ENCODE measurements at regions not wholly inside any gene's neighbourhood (a gene's known extent, or its start where the extent isn't known, plus 50 kb on each side); places are given as distances from the start of the nearest gene placed in this dataset.

DNA sequence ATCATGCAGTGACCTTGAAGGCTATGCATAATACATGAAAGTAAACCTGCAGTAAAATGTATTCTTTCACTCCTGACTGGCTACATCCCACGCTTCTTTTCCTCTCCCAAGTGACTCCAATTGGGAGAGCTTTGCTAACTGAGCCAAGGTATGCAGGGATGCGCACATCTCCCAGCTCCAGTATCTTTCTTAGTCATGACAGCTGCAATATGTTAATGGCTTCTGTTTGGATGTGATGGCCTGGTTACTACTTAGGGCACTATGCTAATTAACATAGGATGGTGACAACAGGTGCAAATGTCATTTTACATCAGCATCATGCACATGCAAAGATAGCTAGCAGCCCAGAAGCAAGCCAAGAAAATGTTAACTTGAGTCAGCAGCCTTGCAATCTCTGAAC is 134.7 kb downstream of the POU4F1 start:
- ATAC-seq (ENCODE audit: poor library complexity) = no peak
- no peak overlapping the region for H3K4me3 Mint-ChIP-seq

DNA sequence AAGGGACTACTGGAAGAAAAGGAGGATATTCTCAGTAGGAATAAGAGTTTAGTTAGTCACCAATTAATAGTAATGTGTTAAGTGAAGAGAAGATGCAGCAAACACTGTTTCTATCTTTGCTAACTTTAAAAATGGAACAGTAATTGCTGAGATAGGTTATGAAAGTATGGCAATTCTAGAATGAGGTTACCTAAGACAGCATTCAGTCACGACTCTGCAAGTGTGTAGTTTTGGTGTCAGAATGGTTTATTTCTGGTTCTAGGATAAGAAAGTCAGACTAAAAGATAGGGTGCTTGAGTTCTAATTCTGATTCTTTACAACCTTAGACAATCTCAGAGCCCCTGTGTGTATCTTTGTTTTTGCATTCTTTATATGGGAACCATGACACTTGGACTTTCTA is 138.1 kb downstream of the POU4F1 start:
- Mint-ChIP-seq H3K9me3 (peaks cover 3% of the 10 kb centered on the region), H3K27ac (no peak overlapping the region), H3K36me3 (ENCODE audit: low read depth) (no peaks in the 10 kb centered on the region), H3K27me3 (peaks cover 12% of the 10 kb centered on the region), H3K4me1 (ENCODE audit: low read depth) (no peaks in the 10 kb centered on the region), H3K4me3 (no peak overlapping the region)
- DNase-seq = no peak
- ATAC-seq (ENCODE audit: poor library complexity) = no peak
- Histone ChIP-seq H3K4me3 (ENCODE audit: low read length) (no peak overlapping the region), H3K36me3 (ENCODE audit: insufficient read depth, low read length) (no peaks in the 10 kb centered on the region), H3K9me3 (ENCODE audit: control insufficient read depth in 1 of 2, insufficient read depth in 1 of 2, low read length in 2 of 2) (no peaks in the 10 kb centered on the region), H3K27ac (ENCODE audit: low read depth in 1 of 2, low read length in 2 of 2) (no peak overlapping the region), H3K27me3 (ENCODE audit: control insufficient read depth in 1 of 2, insufficient read depth in 2 of 2, low read length in 2 of 2) (no peaks in the 10 kb centered on the region), H3K4me1 (ENCODE audit: insufficient read depth, low read length) (no peaks in the 10 kb centered on the region)
- CTCF ChIA-PET = no interaction called here
- POLR2A ChIA-PET = no interaction called here
- TF ChIP-seq, protein P1, sequence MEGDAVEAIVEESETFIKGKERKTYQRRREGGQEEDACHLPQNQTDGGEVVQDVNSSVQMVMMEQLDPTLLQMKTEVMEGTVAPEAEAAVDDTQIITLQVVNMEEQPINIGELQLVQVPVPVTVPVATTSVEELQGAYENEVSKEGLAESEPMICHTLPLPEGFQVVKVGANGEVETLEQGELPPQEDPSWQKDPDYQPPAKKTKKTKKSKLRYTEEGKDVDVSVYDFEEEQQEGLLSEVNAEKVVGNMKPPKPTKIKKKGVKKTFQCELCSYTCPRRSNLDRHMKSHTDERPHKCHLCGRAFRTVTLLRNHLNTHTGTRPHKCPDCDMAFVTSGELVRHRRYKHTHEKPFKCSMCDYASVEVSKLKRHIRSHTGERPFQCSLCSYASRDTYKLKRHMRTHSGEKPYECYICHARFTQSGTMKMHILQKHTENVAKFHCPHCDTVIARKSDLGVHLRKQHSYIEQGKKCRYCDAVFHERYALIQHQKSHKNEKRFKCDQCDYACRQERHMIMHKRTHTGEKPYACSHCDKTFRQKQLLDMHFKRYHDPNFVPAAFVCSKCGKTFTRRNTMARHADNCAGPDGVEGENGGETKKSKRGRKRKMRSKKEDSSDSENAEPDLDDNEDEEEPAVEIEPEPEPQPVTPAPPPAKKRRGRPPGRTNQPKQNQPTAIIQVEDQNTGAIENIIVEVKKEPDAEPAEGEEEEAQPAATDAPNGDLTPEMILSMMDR (IDR thresholded peaks at IDR 0.05) = no peak
- intact Hi-C loops (cut with DNase I, micrococcal nuclease) = no loop called here

More for the DNA sequence above, 134.7 kb downstream of the POU4F1 start:
- DNase-seq = no peak
- H3K9me3 Mint-ChIP-seq = no peaks in the 10 kb centered on the region
- H3K4me3 ChIP-seq (ENCODE audit: low read length) = no peak overlapping the region
- H3K9me3 ChIP-seq (ENCODE audit: control insufficient read depth in 1 of 2, insufficient read depth in 1 of 2, low read length in 2 of 2) = no peaks in the 10 kb centered on the region
- no peaks in the 10 kb centered on the region for H3K36me3 ChIP-seq (ENCODE audit: insufficient read depth, low read length)
- peaks cover 17% of the 10 kb centered on the region for H3K27me3 Mint-ChIP-seq
- intact Hi-C loops (cut with DNase I, micrococcal nuclease) = no loop called here
- H3K27ac Mint-ChIP-seq = no peak overlapping the region
- no peaks in the 10 kb centered on the region for H3K4me1 ChIP-seq (ENCODE audit: insufficient read depth, low read length)
- ChIA-PET POLR2A (no interaction called here), CTCF (no interaction called here)
- H3K36me3 Mint-ChIP-seq (ENCODE audit: low read depth) = no peaks in the 10 kb centered on the region
- no peaks in the 10 kb centered on the region for H3K27me3 ChIP-seq (ENCODE audit: control insufficient read depth in 1 of 2, insufficient read depth in 2 of 2, low read length in 2 of 2)
- TF ChIP-seq, protein P1 (IDR thresholded peaks at IDR 0.05) = no peak
- H3K4me1 Mint-ChIP-seq (ENCODE audit: low read depth) = no peaks in the 10 kb centered on the region
- no peak overlapping the region for H3K27ac ChIP-seq (ENCODE audit: low read depth in 1 of 2, low read length in 2 of 2)

DNA sequence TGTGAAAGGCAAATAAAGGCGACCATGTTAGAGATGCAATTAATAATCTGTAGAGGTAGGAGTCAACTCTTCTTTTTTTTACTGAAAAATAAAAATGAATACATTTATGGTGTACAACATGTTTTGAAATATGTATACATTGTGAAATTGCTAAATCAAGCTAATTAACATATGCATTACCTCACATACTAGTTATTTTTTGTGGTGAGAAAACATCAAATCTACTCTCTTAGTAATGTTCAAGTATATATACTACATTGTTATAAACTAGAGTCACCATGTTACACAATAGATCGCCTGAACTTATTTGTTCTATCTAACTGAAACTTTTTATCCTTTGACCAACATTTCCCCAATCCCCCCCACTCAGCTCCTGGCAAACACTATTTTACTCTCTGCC is 143.2 kb downstream of the POU4F1 start:
- no peak overlapping the region for H3K4me3 ChIP-seq (ENCODE audit: low read length)
- ChIA-PET CTCF (interaction anchor here (1.4 kb wide), 1 partner anchor 322 kb away, joined by 3 read pairs; no protein-coding TSS in a partner anchor), POLR2A (no interaction called here)
- no peaks in the 10 kb centered on the region for H3K27me3 ChIP-seq (ENCODE audit: control insufficient read depth in 1 of 2, insufficient read depth in 2 of 2, low read length in 2 of 2)
- DNase-seq = no peak
- H3K4me3 Mint-ChIP-seq = no peak overlapping the region
- TF ChIP-seq, protein P1 (IDR thresholded peaks at IDR 0.05) = no peak
- H3K9me3 ChIP-seq (ENCODE audit: control insufficient read depth in 1 of 2, insufficient read depth in 1 of 2, low read length in 2 of 2) = no peaks in the 10 kb centered on the region
- no peaks in the 10 kb centered on the region for H3K36me3 ChIP-seq (ENCODE audit: insufficient read depth, low read length)
- H3K4me1 ChIP-seq (ENCODE audit: insufficient read depth, low read length) = no peaks in the 10 kb centered on the region
- no peak for ATAC-seq (ENCODE audit: poor library complexity)
- intact Hi-C loops (cut with DNase I, micrococcal nuclease) = no loop called here
- H3K4me1 Mint-ChIP-seq (ENCODE audit: low read depth) = no peaks in the 10 kb centered on the region
- no peak overlapping the region for H3K27ac Mint-ChIP-seq
- H3K27me3 Mint-ChIP-seq = peaks cover 4% of the 10 kb centered on the region
- H3K9me3 Mint-ChIP-seq = peaks cover 3% of the 10 kb centered on the region
- H3K36me3 Mint-ChIP-seq (ENCODE audit: low read depth) = no peaks in the 10 kb centered on the region
- no peak overlapping the region for H3K27ac ChIP-seq (ENCODE audit: low read depth in 1 of 2, low read length in 2 of 2)

Measured in CD4-positive, alpha-beta T cell (primary cell).